ENCODE measurements at regions not wholly inside any gene's neighbourhood (a gene's known extent, or its start where the extent isn't known, plus 50 kb on each side); places are given as distances from the start of the nearest gene placed in this dataset.

DNA sequence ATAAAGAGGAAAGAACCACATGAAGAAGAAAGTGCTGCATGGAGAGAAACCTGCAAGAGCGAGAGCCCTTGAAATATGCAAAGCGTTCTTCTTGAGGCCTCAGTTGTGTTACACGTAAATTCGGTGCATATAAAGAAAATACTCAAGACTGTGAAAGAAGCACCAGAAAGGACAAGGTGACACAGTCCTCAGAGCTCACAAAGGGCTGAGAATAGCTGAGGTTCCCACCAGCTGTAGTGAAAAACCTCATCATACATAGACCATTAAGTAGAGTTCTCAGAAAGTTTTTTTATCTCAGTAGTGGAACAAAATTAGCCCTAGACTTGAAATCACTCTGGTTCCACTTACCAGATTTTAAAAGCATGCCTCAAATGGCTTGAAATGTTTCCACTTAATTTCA, 980.7 kb upstream of the CRIM1 start:
- TF ChIP-seq, protein P1, sequence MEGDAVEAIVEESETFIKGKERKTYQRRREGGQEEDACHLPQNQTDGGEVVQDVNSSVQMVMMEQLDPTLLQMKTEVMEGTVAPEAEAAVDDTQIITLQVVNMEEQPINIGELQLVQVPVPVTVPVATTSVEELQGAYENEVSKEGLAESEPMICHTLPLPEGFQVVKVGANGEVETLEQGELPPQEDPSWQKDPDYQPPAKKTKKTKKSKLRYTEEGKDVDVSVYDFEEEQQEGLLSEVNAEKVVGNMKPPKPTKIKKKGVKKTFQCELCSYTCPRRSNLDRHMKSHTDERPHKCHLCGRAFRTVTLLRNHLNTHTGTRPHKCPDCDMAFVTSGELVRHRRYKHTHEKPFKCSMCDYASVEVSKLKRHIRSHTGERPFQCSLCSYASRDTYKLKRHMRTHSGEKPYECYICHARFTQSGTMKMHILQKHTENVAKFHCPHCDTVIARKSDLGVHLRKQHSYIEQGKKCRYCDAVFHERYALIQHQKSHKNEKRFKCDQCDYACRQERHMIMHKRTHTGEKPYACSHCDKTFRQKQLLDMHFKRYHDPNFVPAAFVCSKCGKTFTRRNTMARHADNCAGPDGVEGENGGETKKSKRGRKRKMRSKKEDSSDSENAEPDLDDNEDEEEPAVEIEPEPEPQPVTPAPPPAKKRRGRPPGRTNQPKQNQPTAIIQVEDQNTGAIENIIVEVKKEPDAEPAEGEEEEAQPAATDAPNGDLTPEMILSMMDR (IDR thresholded peaks at IDR 0.05), result no peak
- no peak for TF ChIP-seq EP300 (IDR thresholded peaks at IDR 0.05)
- TF ChIP-seq POLR2A (IDR thresholded peaks at IDR 0.05), result no peak
